Motor neuron (in vitro differentiated cells): ENCODE measurements at regions not wholly inside any gene's neighbourhood (a gene's known extent, or its start where the extent isn't known, plus 50 kb on each side); places are given as distances from the start of the nearest gene placed in this dataset.
A peak's percentile ranks its signal among the peaks of the same experiment; 100 is the strongest.

Experiments used
- ATAC-seq, 8 experiments: fragments of 200-7000 bp; cut with Tn5 transposase; replicated peaks in 6 of 8; 2 replicates each; pipeline ENCODE4 v1.8.0; 2021; ENCODE audit warnings: mild to moderate bottlenecking in 8 of 8, moderate library complexity in 8 of 8
- H3K27ac ChIP-seq, 2 donors: fragments of 250-450 bp; sonication (Bioruptor Pico); 2 replicates each; pipeline ENCODE4 v1.9.0; 2021; ENCODE audit warnings: antibody characterized with exemption in 2 of 2, mild to moderate bottlenecking in 2 of 2, moderate library complexity in 1 of 2
- H3K4me1 ChIP-seq, 2 donors: fragments of 250-450 bp; sonication (Bioruptor Pico); replicated peaks in 1 of 2; 2 replicates each; pipeline ENCODE4 v1.6.1; 2021; ENCODE audit warnings: antibody characterized with exemption in 2 of 2, mild to moderate bottlenecking in 2 of 2, moderate library complexity in 1 of 2
- H3K4me3 ChIP-seq, 5 donors: fragments of 250-450 bp; sonication (Bioruptor Pico); 2 replicates each; pipeline ENCODE4 v1.9.0; 2021; ENCODE audit warnings: antibody characterized with exemption in 5 of 5, mild to moderate bottlenecking in 5 of 5, moderate library complexity in 4 of 5
- WGBS, 10 experiments: fragments of 450-650 bp; shearing (Covaris generic); methylation state at CpG; one replicate each; pipeline ENCODE4 v1.0.0; 2022; 5-methylcytosine and 5-hydroxymethylcytosine counted together
- in situ Hi-C, 9 experiments: fragments of 400-800 bp; cut with MboI; loops; one replicate each; pipeline ENCODE4 v1.15.0; 2021; ENCODE audit warnings: low sequenced_read_pairs in 9 of 9, low pct_unique_long_range_greater_than_20kb in 2 of 9; ENCODE audit not compliant: unreplicated experiment in 9 of 9

DNA sequence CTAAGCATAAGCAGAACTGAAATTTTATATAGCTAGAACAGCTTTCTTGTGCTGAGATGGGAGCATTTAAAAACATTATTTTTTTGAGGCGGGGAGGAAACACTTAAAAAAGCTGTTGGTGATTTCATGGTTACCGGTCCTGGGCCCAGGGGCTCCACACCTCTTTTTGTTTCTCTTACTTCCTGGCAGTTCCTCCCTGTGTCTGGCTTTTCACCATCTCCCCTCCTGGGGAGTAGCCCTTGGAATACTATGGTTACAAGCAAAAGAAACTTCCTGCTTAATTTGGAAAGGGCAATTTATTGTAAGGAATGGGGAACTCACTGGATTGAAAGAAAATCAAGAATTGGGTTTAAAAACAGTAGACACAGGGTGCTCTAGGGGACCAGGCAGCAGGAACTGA is 105.1 kb downstream of the SLC24A2 start:
- no peak overlapping the region for H3K27ac ChIP-seq
- ATAC-seq, result no peak
- in situ Hi-C loops, result no loop called here
- WGBS, 10 experiments, result 0 to 60% (median 29%) methylated on average over 1 to 2 of the region's 2 CpGs; no CpG with 5 or more reads in 3 of the 10 experiments
- no peak overlapping the region for H3K4me3 ChIP-seq
- peaks cover 8 to 22% of the 10 kb centered on the region in 2 donors for H3K4me1 ChIP-seq

DNA sequence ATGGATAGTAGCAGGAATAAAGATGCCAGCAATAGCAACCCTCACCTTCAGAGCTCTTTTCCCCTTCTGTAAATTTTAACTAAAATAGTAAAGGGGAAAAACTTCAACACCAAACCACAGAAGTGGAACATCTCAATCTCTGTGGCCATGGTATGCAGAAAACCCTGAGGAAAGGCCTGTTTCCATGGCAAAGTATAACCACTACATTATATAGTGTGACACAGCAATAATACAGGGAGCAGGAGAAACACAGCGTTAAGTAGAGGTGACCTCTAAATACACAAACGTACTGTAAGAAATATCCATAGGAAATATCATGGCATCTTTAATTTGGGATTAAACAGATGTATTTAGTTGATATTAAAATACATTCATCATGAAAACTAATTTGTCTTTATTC is 106.4 kb downstream of the SLC24A2 start:
- no peak overlapping the region for H3K27ac ChIP-seq
- H3K4me1 ChIP-seq, result peaks cover 8 to 22% of the 10 kb centered on the region in 2 donors
- 20 to 100% (median 83%) methylated on average over 1 to 2 of the region's 2 CpGs; no CpG with 5 or more reads in 4 of the 10 experiments for WGBS, 10 experiments
- peak in 4 of 8 experiments; percentile 14 to 68 (median 60) for ATAC-seq
- no peak overlapping the region for H3K4me3 ChIP-seq
- in situ Hi-C loops, result no loop called here

DNA sequence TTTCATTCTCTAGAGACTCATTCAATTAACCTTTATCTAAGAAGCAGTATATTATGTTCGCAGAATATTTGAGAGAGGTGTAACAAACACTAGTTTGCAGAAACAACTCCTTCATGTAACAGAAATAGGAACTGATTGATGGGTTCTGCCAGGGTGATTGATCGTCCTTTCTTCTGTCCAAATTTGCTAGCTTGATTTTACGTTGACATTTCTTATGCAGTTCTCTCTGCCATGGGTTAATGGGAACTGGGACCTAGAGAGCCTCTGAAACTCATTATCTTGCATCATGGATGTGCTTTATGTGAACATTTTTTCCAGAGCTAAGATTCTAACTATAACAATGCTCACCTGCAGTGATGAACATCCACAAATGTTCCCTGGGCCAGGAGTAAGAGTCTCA is 107.0 kb downstream of the SLC24A2 start:
- in situ Hi-C loops, result no loop called here
- Histone ChIP-seq H3K4me3 (no peak overlapping the region), H3K27ac (no peak overlapping the region), H3K4me1 (peaks cover 8 to 22% of the 10 kb centered on the region in 2 donors)
- WGBS, 10 experiments, result 0 to 95% (median 69%) methylated on average over 1 to 3 of the region's 3 CpGs
- ATAC-seq, result peak in 4 of 8 experiments; percentile 2 to 48 (median 14)

DNA sequence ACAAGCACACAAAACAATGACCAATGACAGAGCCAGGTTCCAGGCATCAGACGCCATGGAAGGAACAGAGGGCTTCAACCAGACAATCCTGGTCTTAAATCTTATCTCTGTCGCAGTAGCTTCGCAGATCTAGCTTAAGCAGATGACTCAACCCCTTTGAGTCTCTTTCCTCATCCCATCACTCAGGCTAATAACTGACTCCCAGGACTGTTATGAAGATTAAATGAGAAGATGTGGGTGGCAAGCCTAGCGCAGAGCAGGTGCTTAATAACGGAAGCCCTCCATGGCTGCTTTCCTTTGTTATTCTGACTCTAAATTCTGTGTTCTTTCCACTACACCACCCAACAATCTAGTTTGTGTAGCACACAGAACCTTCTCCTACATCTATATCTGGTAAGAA is 110.9 kb downstream of the SLC24A2 start:
- H3K4me1 ChIP-seq, result peaks cover 5 to 20% of the 10 kb centered on the region in 2 donors

DNA sequence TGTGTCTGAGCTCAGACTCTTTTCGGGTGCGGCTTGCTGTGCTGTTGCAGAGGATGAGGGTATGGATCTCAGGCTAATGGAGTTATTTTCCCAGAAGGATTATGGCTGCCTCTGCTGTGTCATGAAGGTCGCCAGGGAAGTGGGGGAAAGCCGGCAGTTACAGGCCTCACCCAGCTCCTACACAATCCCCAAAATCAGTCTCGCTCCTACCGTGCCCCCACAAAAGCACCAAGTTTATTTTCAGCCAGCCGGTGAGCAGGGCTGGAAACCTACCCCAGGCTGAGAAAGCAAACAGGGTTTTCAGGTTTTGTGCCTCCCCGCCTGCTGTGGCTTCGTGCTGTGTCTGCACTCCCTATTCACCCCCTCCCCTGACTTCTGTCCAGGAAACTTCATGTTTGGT is 113.3 kb downstream of the SLC24A2 start:
- in situ Hi-C loops, result no loop called here
- Histone ChIP-seq H3K27ac (no peak overlapping the region), H3K4me1 (no peaks in the 10 kb centered on the region), H3K4me3 (no peak overlapping the region)
- no peak for ATAC-seq
- WGBS, 10 experiments, result 47 to 100% (median 91%) methylated on average over 1 to 7 of the region's 9 CpGs; no CpG with 5 or more reads in 3 of the 10 experiments

More for the DNA sequence above, 110.9 kb downstream of the SLC24A2 start:
- ATAC-seq, result peak in 5 of 8 experiments; percentile 69 to 93 (median 77)
- WGBS, 10 experiments, result 45 to 100% (median 68%) methylated on average over 1 to 3 of the region's 5 CpGs; no CpG with 5 or more reads in 5 of the 10 experiments
- Histone ChIP-seq H3K4me3 (no peak overlapping the region), H3K27ac (no peak overlapping the region)
- in situ Hi-C loops, result no loop called here

DNA sequence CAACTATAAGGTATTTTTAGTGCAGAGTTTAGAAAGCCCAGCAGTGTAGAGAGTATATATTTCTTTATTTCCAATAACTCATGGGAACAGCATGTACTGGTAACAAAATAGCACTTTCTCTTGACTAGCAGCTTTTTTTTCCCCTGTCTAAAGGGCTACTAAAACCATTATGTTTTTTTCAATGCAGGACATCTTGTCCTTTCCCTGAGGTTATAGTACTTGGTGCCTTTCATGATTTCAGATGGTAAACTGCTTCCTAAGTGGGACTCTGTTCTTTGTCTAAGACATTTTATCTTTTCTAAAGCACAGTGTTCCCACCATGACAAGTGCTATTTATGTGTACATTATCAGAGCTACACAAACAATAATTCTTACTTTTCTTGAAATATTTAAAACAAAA is 122.3 kb downstream of the SLC24A2 start:
- in situ Hi-C loops, result no loop called here
- H3K27ac ChIP-seq, result no peak overlapping the region
- H3K4me1 ChIP-seq, result peaks cover 0 to 6% of the 10 kb centered on the region in 2 donors

DNA sequence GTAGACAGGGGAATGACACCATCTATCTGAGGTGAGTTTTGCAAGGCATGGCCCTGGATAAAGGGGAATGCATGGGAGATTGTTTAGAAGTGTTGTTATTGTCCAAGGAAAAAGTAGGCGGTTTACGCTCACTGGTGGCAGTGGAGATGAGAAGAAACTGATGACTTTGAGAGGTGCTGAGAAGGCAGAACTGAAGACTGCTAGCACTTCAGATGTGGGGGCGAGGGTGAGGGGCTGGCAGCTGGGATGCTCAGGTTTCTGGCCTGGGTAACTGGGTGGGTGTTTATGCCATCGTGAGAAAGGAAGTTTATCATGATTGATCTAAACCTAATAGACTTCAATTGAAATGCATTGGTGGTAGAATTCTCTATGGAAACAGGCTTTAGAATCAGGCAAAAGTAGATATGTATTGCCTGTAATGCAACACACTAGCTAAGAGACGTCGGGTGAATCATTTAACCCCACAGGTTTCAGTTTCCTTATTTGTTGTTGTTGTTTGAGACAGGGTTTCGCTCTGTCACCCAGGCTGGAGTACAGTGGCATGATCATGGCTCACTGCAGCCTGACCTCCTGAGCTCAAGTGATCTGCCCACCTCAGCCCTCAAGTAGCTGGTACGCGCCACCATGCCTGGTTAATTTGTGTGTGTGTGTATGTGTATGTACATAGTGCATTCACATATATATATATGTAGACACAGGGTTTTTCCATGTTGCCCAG is 123.5 kb downstream of the SLC24A2 start:
- Histone ChIP-seq H3K4me3 (no peak overlapping the region), H3K27ac (no peak overlapping the region), H3K4me1 (peaks cover 0 to 6% of the 10 kb centered on the region in 2 donors)
- WGBS, 10 experiments, result 0 to 100% (median 90%) methylated on average over 1 to 6 of the region's 9 CpGs; no CpG with 5 or more reads in 3 of the 10 experiments
- in situ Hi-C loops, result no loop called here
- no peak for ATAC-seq

More for the DNA sequence above, 122.3 kb downstream of the SLC24A2 start:
- no peak overlapping the region for H3K4me3 ChIP-seq
- no peak for ATAC-seq

DNA sequence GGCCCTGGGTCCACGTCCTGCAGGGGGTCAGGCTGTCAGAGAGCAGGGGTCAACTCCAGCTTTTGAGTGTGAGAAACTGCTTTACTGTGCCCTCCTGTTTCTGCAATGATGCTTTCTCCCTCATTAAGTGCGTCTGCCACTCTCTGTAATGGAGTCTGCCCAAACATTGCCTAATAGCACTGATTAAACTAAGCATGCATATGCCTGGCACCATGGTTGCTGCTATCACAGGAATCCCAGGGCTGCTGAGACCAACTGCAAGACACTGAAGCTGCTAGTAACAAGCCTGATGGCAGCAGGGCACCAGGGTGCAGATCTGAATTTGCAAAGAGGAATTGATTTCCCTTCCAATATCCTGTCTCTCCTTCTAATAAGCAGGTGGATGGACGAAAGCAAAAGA is 125.3 kb downstream of the SLC24A2 start:
- WGBS, 10 experiments, result 0 to 100% (median 61%) methylated on average over 1 to 3 of the region's 3 CpGs; no CpG with 5 or more reads in 1 of the 10 experiments

DNA sequence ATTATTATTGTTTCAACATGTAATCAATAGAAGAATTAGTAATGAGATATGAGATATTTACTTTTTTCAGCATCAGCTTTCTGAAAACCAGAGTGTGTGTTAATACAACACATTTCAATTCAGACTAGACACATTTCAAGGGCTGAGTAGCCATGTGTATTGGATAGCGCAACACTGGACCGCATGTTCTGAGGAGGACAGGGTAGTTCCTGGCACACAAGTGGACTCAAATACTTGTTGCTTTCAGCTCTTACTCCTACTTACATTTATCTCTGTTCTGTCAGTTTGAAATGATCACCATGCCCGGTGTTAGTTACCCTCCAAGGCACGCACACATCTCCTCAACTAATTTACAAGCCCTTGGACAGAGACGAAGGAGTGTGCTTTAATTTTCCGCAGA is 126.6 kb downstream of the SLC24A2 start:
- Histone ChIP-seq H3K27ac (no peak overlapping the region), H3K4me3 (no peak overlapping the region), H3K4me1 (peaks cover 5 to 6% of the 10 kb centered on the region in 2 donors)
- 52 to 100% (median 91%) methylated on average over 1 to 3 of the region's 6 CpGs; no CpG with 5 or more reads in 2 of the 10 experiments for WGBS, 10 experiments
- ATAC-seq, result no peak
- in situ Hi-C loops, result no loop called here

More for the DNA sequence above, 125.3 kb downstream of the SLC24A2 start:
- H3K27ac ChIP-seq, result no peak overlapping the region
- no peak overlapping the region for H3K4me3 ChIP-seq
- H3K4me1 ChIP-seq, result peaks cover 5 to 6% of the 10 kb centered on the region in 2 donors
- in situ Hi-C loops, result no loop called here
- peak in 1 of 8 experiments; percentile 43 for ATAC-seq

DNA sequence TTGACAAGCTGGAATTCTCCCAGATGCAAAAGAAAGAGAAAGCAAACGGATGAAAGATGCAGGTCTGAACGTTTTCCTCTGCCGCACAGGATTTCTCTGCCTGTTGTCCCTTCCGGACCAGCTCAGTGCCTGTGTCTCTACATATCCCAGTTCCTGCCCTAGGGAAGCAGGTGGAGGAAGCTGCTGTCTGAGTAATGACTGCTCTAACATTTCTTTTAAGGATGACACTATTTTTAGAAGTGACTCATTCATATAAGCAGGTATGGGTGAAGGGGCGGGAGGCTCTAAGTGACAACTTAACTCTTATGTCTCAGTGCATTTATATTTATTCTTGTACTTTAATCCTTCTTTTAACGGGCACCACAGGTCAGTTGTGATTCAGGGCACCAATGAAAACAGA is 128.8 kb downstream of the SLC24A2 start:
- H3K4me3 ChIP-seq, result no peak overlapping the region
- ATAC-seq, result peak in 6 of 8 experiments; percentile 35 to 85 (median 64)
- peaks cover 2 to 5% of the 10 kb centered on the region in 2 donors for H3K4me1 ChIP-seq
- in situ Hi-C loops, result no loop called here
- H3K27ac ChIP-seq, result no peak overlapping the region
- WGBS, 10 experiments, result 15 to 100% (median 56%) methylated on average over 1 to 6 of the region's 6 CpGs; no CpG with 5 or more reads in 1 of the 10 experiments

DNA sequence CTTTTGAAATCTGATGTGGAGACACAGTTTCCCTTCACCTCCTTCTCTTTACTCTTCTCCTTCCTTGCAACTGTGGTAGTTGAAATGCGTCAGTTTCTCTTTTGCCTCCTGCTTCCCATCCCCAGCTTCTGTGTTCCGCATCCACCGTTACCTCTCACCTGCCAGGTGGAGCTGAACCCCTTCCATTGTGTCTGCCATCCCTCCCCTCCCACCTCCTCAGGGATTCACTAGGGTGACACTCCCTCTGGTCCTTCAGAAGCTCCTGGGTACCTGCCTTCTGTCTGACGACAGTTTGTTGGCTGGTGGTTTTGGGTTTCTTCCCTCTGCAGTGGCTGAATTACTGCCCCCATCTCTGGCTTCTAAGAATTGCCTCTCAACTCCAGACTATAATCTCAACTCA is 132.1 kb downstream of the SLC24A2 start:
- Histone ChIP-seq H3K4me1 (peaks cover 0 to 5% of the 10 kb centered on the region in 2 donors), H3K27ac (no peak overlapping the region), H3K4me3 (no peak overlapping the region)
- ATAC-seq, result no peak
- 0 to 100% (median 91%) methylated on average over 1 to 4 of the region's 4 CpGs; no CpG with 5 or more reads in 1 of the 10 experiments for WGBS, 10 experiments
- in situ Hi-C loops, result no loop called here

DNA sequence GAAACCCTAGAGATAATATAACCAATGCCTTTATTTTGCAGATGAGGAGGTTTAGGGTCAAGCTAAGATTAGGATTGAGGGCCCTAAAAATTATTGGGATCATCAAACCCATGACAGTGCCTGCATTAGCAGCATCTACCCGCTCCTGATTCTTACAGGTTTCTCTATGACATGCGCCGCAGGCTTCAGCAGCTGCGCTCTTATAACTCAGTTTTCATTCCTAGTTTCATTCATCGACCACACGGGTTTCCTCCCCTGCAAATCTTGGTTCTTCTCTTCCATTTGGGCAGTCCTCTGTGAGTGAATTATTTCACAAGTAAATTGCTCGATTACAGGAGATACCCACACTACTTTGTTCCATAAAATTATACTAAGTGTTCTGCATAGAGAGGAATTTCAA is 137.2 kb downstream of the SLC24A2 start:
- ATAC-seq, result no peak
- H3K4me3 ChIP-seq, result no peak overlapping the region
- WGBS, 10 experiments, result 50 to 98% (median 75%) methylated on average over 2 to 7 of the region's 7 CpGs; no CpG with 5 or more reads in 2 of the 10 experiments
- peaks cover 8 to 17% of the 10 kb centered on the region in 2 donors for H3K4me1 ChIP-seq
- in situ Hi-C loops, result no loop called here
- H3K27ac ChIP-seq, result no peak overlapping the region

DNA sequence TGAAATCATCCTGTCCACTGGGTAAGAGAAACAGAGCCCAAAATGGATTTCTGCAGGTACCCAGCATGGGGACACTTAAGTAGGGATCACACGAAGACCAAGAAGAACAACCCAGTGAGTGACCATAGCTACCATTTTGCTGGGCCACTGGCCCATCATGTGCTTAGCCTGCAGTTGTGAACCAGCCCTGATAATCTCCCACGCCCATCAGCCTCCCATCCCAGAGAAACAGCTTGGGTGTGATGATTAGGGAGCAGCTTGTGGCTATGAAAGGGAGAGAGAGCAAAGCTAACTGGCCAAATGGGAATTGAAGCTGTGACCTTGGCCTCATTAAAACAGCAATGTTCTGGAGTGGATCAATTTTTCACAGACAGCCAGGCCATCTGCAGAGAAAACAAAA is 138.5 kb downstream of the SLC24A2 start:
- 0 to 80% (median 69%) methylated on average over 1 to 2 of the region's 2 CpGs; no CpG with 5 or more reads in 3 of the 10 experiments for WGBS, 10 experiments
- Histone ChIP-seq H3K4me1 (peaks cover 8 to 17% of the 10 kb centered on the region in 2 donors), H3K4me3 (no peak overlapping the region), H3K27ac (no peak overlapping the region)
- ATAC-seq, result peak in 5 of 8 experiments; percentile 37 to 92 (median 82)
- in situ Hi-C loops, result no loop called here
